OCI-LY7 (cell line): ENCODE measurements at regions not wholly inside any gene's neighbourhood (a gene's known extent, or its start where the extent isn't known, plus 50 kb on each side); places are given as distances from the start of the nearest gene placed in this dataset.

ENCODE experiments used
- EZH2phosphoT487 ChIP-seq: fragments of 200-600 bp; sonication (generic); IDR thresholded peaks from 2 replicates; pipeline ENCODE4 v1.6.1; 2018; ENCODE audit warnings: low read depth, borderline replicate concordance, mild to moderate bottlenecking, mixed run types, antibody characterized with exemption, low read length, moderate library complexity, mixed read lengths
- TF ChIP-seq, protein P1 (sequence below): fragments of 200-600 bp; sonication (generic); conservative IDR thresholded peaks from 2 replicates; pipeline ENCODE4 v1.5.1; 2014; ENCODE audit warnings: mild to moderate bottlenecking, antibody characterized with exemption, low read length, moderate library complexity, mixed read lengths

DNA sequence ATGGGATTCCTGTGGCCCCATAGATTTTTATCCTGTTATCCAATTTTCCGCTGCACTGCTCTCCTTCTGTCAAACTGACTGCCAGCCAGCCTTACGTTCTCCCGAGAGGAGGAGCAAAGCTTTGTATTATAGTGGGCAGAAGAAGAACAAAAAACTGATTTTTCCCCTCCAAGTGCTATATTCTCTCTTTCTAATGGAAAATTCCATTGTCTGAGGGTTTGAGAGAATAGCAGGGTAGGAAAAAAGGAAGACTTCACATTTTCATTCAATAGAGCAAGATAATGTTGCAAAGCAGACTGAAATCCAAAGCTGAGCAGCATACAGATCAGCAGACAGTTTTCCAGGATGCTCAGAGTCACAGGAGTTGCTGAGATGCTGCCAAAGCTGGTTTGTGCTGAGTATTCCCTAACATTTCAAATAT is 238.0 kb downstream of the UBE2E3 start:
- TF ChIP-seq, protein P1, sequence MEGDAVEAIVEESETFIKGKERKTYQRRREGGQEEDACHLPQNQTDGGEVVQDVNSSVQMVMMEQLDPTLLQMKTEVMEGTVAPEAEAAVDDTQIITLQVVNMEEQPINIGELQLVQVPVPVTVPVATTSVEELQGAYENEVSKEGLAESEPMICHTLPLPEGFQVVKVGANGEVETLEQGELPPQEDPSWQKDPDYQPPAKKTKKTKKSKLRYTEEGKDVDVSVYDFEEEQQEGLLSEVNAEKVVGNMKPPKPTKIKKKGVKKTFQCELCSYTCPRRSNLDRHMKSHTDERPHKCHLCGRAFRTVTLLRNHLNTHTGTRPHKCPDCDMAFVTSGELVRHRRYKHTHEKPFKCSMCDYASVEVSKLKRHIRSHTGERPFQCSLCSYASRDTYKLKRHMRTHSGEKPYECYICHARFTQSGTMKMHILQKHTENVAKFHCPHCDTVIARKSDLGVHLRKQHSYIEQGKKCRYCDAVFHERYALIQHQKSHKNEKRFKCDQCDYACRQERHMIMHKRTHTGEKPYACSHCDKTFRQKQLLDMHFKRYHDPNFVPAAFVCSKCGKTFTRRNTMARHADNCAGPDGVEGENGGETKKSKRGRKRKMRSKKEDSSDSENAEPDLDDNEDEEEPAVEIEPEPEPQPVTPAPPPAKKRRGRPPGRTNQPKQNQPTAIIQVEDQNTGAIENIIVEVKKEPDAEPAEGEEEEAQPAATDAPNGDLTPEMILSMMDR = no peak
- TF ChIP-seq EZH2phosphoT487 = no peak
